SK-N-DZ (cell line): ENCODE measurements at regions not wholly inside any gene's neighbourhood (a gene's known extent, or its start where the extent isn't known, plus 50 kb on each side); places are given as distances from the start of the nearest gene placed in this dataset.
A peak's percentile ranks its signal among the peaks of the same experiment; 100 is the strongest.
"Not testable (repeated sequence)": the region's sequence is repeated elsewhere in the genome, so short reads cannot be mapped to it uniquely, and the experiment has no call there.

Experiments
- DNase-seq: peaks from one replicate; pipeline ENCODE4 v3.0.0-alpha.2; 2015; ENCODE audit warnings: low spot score

- DNase-seq = no peak
Observed at GRCh38 chr11:39462506-39462905, 1996.9 kb downstream of the LRRC4C start.

GRCh38 chr11:39461066-39461465 is 1998.4 kb downstream of the LRRC4C start:
- DNase-seq = no peak

- DNase-seq = no peak
Observed at GRCh38 chr11:39459606-39460005, 1999.8 kb downstream of the LRRC4C start.

- no peak for DNase-seq
Observed at GRCh38 chr11:39458481-39458880, 2001.0 kb downstream of the LRRC4C start.

GRCh38 chr11:39443424-39444022 is 2015.9 kb downstream of the LRRC4C start:
- DNase-seq = no peak

GRCh38 chr11:39442177-39442576 is 2017.3 kb downstream of the LRRC4C start:
- DNase-seq = no peak

- DNase-seq = no peak
Observed at GRCh38 chr11:39435641-39436040, 2023.8 kb downstream of the LRRC4C start.

- no peak for DNase-seq
Observed at GRCh38 chr11:39434466-39434865, 2025.0 kb downstream of the LRRC4C start.

- no peak for DNase-seq
Observed at GRCh38 chr11:39432929-39433328, 2026.5 kb downstream of the LRRC4C start.

GRCh38 chr11:39425226-39425625 is 2034.2 kb downstream of the LRRC4C start:
- no peak for DNase-seq

GRCh38 chr11:39412117-39412516 is 2047.3 kb downstream of the LRRC4C start:
- DNase-seq = no peak

GRCh38 chr11:39385911-39386310 is 2073.5 kb downstream of the LRRC4C start:
- no peak for DNase-seq

- DNase-seq = peak; percentile 32
Observed at GRCh38 chr11:39374963-39375698, 2084.3 kb downstream of the LRRC4C start.

GRCh38 chr11:39367534-39367933 is 2091.9 kb downstream of the LRRC4C start:
- no peak for DNase-seq

- peak; percentile 56 for DNase-seq
Observed at GRCh38 chr11:39365809-39366436, 2093.5 kb downstream of the LRRC4C start.

GRCh38 chr11:39363571-39363970 is 2095.9 kb downstream of the LRRC4C start:
- no peak for DNase-seq

GRCh38 chr11:39361557-39361956 is 2097.9 kb downstream of the LRRC4C start:
- no peak for DNase-seq

- DNase-seq = no peak
Observed at GRCh38 chr11:39345834-39346442, 2113.5 kb downstream of the LRRC4C start.

- no peak for DNase-seq
Observed at GRCh38 chr11:39341461-39341860, 2118.0 kb downstream of the LRRC4C start.

- DNase-seq = not testable (repeated sequence)
Observed at GRCh38 chr11:39333006-39333405, 2126.4 kb downstream of the LRRC4C start.

- DNase-seq = no peak
Observed at GRCh38 chr11:39327302-39327701, 2132.2 kb downstream of the LRRC4C start.

- DNase-seq = not testable (repeated sequence)
Observed at GRCh38 chr11:39311888-39312287, 2147.6 kb downstream of the LRRC4C start.
